Nephron (organoid): ENCODE measurements at regions not wholly inside any gene's neighbourhood (a gene's known extent, or its start where the extent isn't known, plus 50 kb on each side); places are given as distances from the start of the nearest gene placed in this dataset.

Experiments used
- H3K27ac Mint-ChIP-seq, 3 experiments: 2 replicates each; pipeline ENCODE4 v1.8.0; 2020; ENCODE audit warnings: mixed read lengths in 3 of 3, mild to moderate bottlenecking in 2 of 3, moderate library complexity in 1 of 3
- H3K27me3 Mint-ChIP-seq: 2 replicates; pipeline ENCODE4 v1.8.0; 2021; ENCODE audit warnings: low read depth, mild to moderate bottlenecking, moderate library complexity, mixed read lengths
- H3K36me3 Mint-ChIP-seq: 2 replicates; pipeline ENCODE4 v1.8.0; 2020; ENCODE audit warnings: low read depth, mixed read lengths
- H3K4me1 Mint-ChIP-seq: 2 replicates; pipeline ENCODE4 v1.8.0; 2020; ENCODE audit warnings: mixed read lengths
- H3K4me3 Mint-ChIP-seq, 3 experiments: 2 replicates each; pipeline ENCODE4 v1.8.0; 2020; ENCODE audit warnings: mild to moderate bottlenecking in 3 of 3, mixed read lengths in 3 of 3, moderate library complexity in 2 of 3
- H3K9me3 Mint-ChIP-seq: 2 replicates; pipeline ENCODE4 v1.8.0; 2020; ENCODE audit warnings: mixed read lengths
- CTCF ChIP-seq, 3 experiments: fragments of 200-600 bp; sonication (generic); IDR thresholded peaks; one replicate each; pipeline ENCODE4 v1.5.0; 2021; ENCODE audit warnings: antibody characterized with exemption in 3 of 3; ENCODE audit not compliant: unreplicated experiment in 3 of 3

DNA sequence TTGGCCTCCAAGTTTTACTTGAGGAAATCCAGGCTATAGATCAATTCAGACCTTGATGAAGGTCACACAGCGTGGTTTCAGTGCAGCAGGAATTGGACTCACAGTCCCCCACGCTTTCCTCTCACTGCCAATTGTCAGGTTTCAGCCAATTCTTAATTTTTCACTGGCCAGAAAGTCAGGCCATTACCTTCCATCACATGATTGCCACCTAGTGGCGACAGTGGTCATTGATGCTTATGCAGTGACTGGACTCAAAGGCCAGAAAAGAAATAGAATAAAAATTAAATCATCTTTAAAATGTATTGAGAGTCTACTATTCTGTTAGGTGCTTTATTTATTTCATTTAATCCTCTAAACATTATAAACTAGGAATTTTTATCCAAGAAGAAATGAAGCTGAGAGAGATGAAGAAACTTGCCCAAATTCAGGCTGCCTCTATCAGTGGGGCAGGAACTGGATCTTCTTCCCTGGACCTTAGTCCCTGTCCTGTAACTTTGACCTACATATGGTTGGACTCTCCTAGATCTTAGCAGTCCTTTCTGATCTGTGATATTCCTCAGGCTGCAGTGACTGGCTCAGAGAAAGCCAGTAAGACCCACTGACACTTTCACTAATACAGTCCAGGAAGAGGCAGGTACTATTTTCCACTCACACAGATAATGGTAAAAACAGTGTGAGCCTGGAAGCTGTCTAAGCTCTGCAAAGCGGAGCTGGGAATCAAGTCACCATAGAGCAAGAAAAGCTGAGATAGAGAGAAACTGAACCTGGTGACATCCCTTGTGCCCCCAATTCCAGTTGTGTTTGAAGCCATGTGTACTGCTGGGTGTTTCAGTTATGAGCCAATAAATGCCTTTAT lies 133.3 kb downstream of the ELOVL4 start:
- H3K4me3 Mint-ChIP-seq, result no peak overlapping the region
- peaks cover 28% of the 10 kb centered on the region for H3K4me1 Mint-ChIP-seq
- H3K9me3 Mint-ChIP-seq, result no peaks in the 10 kb centered on the region
- peak; percentile 82 to 89 (median 84) for TF ChIP-seq CTCF (IDR thresholded peaks at IDR 0.05; ENCODE audit: unreplicated experiment in 3 of 3)
- H3K36me3 Mint-ChIP-seq, result no peaks in the 10 kb centered on the region
- H3K27ac Mint-ChIP-seq, result no peak overlapping the region
- H3K27me3 Mint-ChIP-seq, result no peaks in the 10 kb centered on the region

DNA sequence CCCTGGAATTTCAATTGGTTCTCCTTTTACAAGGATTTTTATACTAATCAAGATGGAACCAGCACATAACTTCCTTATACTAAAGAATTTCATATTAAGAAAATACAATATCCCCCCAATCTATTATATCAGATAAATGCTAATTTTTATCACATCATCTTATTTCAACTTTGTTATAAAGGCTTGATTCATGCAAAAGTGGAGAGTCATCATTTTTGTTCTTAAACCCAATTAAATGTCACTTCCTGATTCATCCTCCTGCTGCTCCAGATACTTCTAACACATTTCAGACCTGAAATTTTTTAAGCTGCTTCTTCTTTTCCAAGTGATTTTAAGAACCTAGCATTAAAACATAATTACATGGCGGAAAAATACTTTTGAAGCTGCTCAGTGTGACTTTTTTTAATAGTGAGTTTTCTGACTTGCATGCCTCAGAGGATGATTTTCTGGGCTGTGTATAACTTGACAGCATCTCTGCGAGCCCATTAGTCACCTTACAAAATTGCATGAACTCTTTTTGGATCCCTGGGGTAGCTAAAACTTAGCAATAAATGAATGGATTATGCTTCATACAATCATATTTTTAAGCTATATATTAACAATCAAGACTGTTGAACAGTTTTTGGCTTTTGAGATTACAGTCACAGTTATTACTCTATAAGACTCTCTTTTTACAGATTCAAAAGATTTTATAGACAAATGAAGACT lies 134.1 kb downstream of the ELOVL4 start:
- H3K36me3 Mint-ChIP-seq, result no peaks in the 10 kb centered on the region
- no peak overlapping the region for H3K27ac Mint-ChIP-seq
- H3K4me1 Mint-ChIP-seq, result peaks cover 35% of the 10 kb centered on the region
- no peaks in the 10 kb centered on the region for H3K9me3 Mint-ChIP-seq
- H3K27me3 Mint-ChIP-seq, result no peaks in the 10 kb centered on the region
- TF ChIP-seq CTCF (IDR thresholded peaks at IDR 0.05; ENCODE audit: unreplicated experiment in 3 of 3), result no peak
- H3K4me3 Mint-ChIP-seq, result no peak overlapping the region

GRCh38 chr6:79812195-79812594 lies 135.2 kb downstream of the ELOVL4 start:
- Mint-ChIP-seq H3K27ac (no peak overlapping the region), H3K36me3 (no peaks in the 10 kb centered on the region), H3K27me3 (no peaks in the 10 kb centered on the region), H3K9me3 (no peaks in the 10 kb centered on the region), H3K4me1 (peaks cover 42% of the 10 kb centered on the region), H3K4me3 (no peak overlapping the region)
- no peak for TF ChIP-seq CTCF (IDR thresholded peaks at IDR 0.05; ENCODE audit: unreplicated experiment in 3 of 3)

GRCh38 chr6:79810871-79811270 lies 136.5 kb downstream of the ELOVL4 start:
- TF ChIP-seq CTCF (IDR thresholded peaks at IDR 0.05; ENCODE audit: unreplicated experiment in 3 of 3), result no peak
- Mint-ChIP-seq H3K9me3 (no peaks in the 10 kb centered on the region), H3K4me1 (peaks cover 42% of the 10 kb centered on the region), H3K27me3 (no peaks in the 10 kb centered on the region), H3K36me3 (no peaks in the 10 kb centered on the region), H3K4me3 (no peak overlapping the region), H3K27ac (peak overlapping the region in 1 of 3 experiments; percentile 16)

DNA sequence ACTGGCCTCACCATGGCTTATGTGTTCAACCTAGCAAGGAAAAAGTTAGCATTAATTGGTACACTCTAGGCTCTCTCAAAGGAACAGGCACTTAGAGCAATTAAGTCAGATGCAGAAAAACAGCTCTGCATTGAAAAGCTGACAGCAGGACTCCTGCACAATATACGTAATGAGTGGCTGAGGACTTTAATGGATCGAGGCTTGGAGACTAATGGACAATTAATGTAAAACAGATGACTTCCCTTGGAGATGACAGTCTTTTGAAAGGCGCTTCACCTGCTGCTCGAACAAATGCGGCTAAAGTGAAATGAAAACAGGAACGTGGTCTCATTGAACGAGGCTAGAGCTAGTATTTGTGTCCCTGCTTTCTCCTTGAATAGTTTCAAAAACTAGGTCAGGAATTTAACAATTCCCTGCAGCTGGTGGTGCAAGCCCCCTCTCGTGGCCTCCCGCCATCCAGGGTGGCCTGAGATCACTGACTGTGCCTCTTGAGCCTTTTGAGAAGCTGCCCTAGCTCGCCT lies 137.1 kb downstream of the ELOVL4 start:
- peak overlapping the region; percentile 16 to 68 (median 53) for H3K27ac Mint-ChIP-seq
- no peak overlapping the region for H3K4me3 Mint-ChIP-seq
- H3K4me1 Mint-ChIP-seq, result peaks cover 42% of the 10 kb centered on the region
- no peaks in the 10 kb centered on the region for H3K9me3 Mint-ChIP-seq
- TF ChIP-seq CTCF (IDR thresholded peaks at IDR 0.05; ENCODE audit: unreplicated experiment in 3 of 3), result no peak
- no peaks in the 10 kb centered on the region for H3K27me3 Mint-ChIP-seq
- H3K36me3 Mint-ChIP-seq, result no peaks in the 10 kb centered on the region
